D341Med (cell line): ENCODE measurements at regions not wholly inside any gene's neighbourhood (a gene's known extent, or its start where the extent isn't known, plus 50 kb on each side); places are given as distances from the start of the nearest gene placed in this dataset.

Experiments
- DNase-seq: peaks from one replicate; pipeline ENCODE4 v3.0.0; 2012; ENCODE audit warnings: low spot score

GRCh38 chr4:98758182-98758581 lies 99.8 kb upstream of the TSPAN5 start:
- DNase-seq = no peak

GRCh38 chr4:98754736-98755135 lies 96.3 kb upstream of the TSPAN5 start:
- DNase-seq = no peak

- DNase-seq = peak; percentile 53
These were observed 90.8 kb upstream of the TSPAN5 start for GRCh38 chr4:98749206-98749605.

GRCh38 chr4:98748609-98749008 lies 90.2 kb upstream of the TSPAN5 start:
- no peak for DNase-seq

- no peak for DNase-seq
These were observed 89.1 kb upstream of the TSPAN5 start for GRCh38 chr4:98747393-98748091.

- no peak for DNase-seq
These were observed 88.5 kb upstream of the TSPAN5 start for GRCh38 chr4:98746936-98747335.

- no peak for DNase-seq
These were observed 88.1 kb upstream of the TSPAN5 start for GRCh38 chr4:98746530-98746929.

- DNase-seq = peak; percentile 45
These were observed 87.0 kb upstream of the TSPAN5 start for GRCh38 chr4:98745366-98745765.

GRCh38 chr4:98744372-98745150 lies 86.2 kb upstream of the TSPAN5 start:
- DNase-seq = no peak

GRCh38 chr4:98741952-98742351 lies 83.5 kb upstream of the TSPAN5 start:
- no peak for DNase-seq

- DNase-seq = no peak
These were observed 81.3 kb upstream of the TSPAN5 start for GRCh38 chr4:98739751-98740150.

- no peak for DNase-seq
These were observed 75.2 kb upstream of the TSPAN5 start for GRCh38 chr4:98733601-98734000.

- DNase-seq = no peak
These were observed 70.5 kb upstream of the TSPAN5 start for GRCh38 chr4:98728871-98729270.

GRCh38 chr4:98728433-98728832 lies 70.0 kb upstream of the TSPAN5 start:
- no peak for DNase-seq

GRCh38 chr4:98722000-98722399 lies 63.6 kb upstream of the TSPAN5 start:
- DNase-seq = no peak

- DNase-seq = no peak
These were observed 62.6 kb upstream of the TSPAN5 start for GRCh38 chr4:98720871-98721480.

GRCh38 chr4:98716796-98717195 lies 58.4 kb upstream of the TSPAN5 start:
- DNase-seq = no peak

GRCh38 chr4:98712607-98713006 lies 54.2 kb upstream of the TSPAN5 start:
- DNase-seq = no peak

- DNase-seq = no peak
These were observed 53.1 kb upstream of the TSPAN5 start for GRCh38 chr4:98711526-98711925.

- no peak for DNase-seq
These were observed 52.4 kb upstream of the TSPAN5 start for GRCh38 chr4:98710831-98711230.
